Peyer's patch (tissue), 4 donors: ENCODE measurements at regions not wholly inside any gene's neighbourhood (a gene's known extent, or its start where the extent isn't known, plus 50 kb on each side); places are given as distances from the start of the nearest gene placed in this dataset.

Source experiments
- DNase-seq, 3 donors: peaks; one replicate each; pipeline ENCODE4 v3.0.0-alpha.2; 2017 to 2019
- H3K27ac ChIP-seq, 4 donors: fragments of 200-600 bp; sonication (generic); one replicate each; pipeline ENCODE4 v1.5.1; 2016 to 2019
- H3K27me3 ChIP-seq, 2 donors: fragments of 200-600 bp; sonication (generic); one replicate each; pipeline ENCODE4 v1.5.1; 2019
- H3K36me3 ChIP-seq, 3 donors: fragments of 200-600 bp; sonication (generic); one replicate each; pipeline ENCODE4 v1.5.1; 2016 to 2019
- H3K4me1 ChIP-seq, 4 donors: fragments of 200-600 bp; sonication (generic); one replicate each; pipeline ENCODE4 v1.5.1; 2016 to 2019
- H3K4me3 ChIP-seq, 4 donors: fragments of 200-600 bp; sonication (generic); 1 replicate in 3 of 4; 2 replicates in 1 of 4; pipeline ENCODE4 v1.5.1; 2016 to 2019; ENCODE audit warnings: mild to moderate bottlenecking in 1 of 4
- H3K9me3 ChIP-seq, 4 donors: fragments of 200-600 bp; sonication (generic); one replicate each; pipeline ENCODE4 v1.5.1; 2016 to 2019; ENCODE audit warnings: mild to moderate bottlenecking in 1 of 4
- POLR2A ChIP-seq, 2 donors: fragments of 450-650 bp; IDR thresholded peaks; one replicate each; pipeline ENCODE4 v1.5.1; 2017; ENCODE audit warnings: antibody characterized with exemption in 2 of 2, mild to moderate bottlenecking in 2 of 2, moderate library complexity in 2 of 2
- TF ChIP-seq, protein P1 (sequence below), 6 experiments: fragments of 450-650 bp in 4 of 6; fragments of 200-600 bp in 2 of 6; sonication (generic) in 1 of 6; IDR thresholded peaks; one replicate each; pipeline ENCODE4 v1.5.1; 2017 to 2019; ENCODE audit warnings: antibody characterized with exemption in 6 of 6, mild to moderate bottlenecking in 3 of 6, moderate library complexity in 1 of 6

DNA sequence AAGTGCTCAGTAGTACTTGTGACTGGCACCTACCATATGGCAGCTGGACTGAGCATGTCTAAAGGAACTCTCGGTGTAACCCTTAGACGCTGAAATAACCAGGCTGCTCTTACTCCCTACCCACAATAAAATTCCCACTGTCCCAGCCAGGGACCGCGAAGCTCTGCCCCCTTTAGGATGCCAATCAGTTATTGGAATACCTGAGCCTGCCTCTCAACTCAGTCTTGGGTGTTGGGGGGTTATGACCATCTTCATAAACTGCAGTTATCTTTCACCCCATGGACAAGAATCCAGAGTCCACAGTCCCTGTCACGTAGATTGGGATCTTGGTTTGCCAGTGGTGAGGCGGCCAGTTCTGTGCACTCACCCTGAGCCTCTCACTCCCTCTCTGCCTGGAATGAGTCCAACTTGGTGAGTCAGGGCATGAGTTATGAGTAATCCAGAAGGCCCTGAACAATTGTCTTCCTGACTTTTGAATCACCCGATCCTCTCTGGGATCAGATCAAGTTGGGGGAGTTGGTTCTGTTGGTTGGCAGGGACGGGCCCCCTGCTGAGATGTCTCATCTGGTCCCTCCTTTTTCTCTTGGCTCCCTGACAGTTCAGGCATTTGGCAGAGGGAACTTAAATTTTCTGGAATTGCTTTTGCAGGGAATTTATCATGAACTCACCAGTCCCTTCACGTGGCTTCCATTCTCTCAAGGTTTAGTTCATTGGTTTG lies 120.1 kb upstream of the UBE2E1 start:
- H3K36me3 ChIP-seq, result no peaks in the 10 kb centered on the region
- no peak for TF ChIP-seq POLR2A (IDR thresholded peaks at IDR 0.05)
- TF ChIP-seq, protein P1, sequence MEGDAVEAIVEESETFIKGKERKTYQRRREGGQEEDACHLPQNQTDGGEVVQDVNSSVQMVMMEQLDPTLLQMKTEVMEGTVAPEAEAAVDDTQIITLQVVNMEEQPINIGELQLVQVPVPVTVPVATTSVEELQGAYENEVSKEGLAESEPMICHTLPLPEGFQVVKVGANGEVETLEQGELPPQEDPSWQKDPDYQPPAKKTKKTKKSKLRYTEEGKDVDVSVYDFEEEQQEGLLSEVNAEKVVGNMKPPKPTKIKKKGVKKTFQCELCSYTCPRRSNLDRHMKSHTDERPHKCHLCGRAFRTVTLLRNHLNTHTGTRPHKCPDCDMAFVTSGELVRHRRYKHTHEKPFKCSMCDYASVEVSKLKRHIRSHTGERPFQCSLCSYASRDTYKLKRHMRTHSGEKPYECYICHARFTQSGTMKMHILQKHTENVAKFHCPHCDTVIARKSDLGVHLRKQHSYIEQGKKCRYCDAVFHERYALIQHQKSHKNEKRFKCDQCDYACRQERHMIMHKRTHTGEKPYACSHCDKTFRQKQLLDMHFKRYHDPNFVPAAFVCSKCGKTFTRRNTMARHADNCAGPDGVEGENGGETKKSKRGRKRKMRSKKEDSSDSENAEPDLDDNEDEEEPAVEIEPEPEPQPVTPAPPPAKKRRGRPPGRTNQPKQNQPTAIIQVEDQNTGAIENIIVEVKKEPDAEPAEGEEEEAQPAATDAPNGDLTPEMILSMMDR (IDR thresholded peaks at IDR 0.05), result peak in 1 of 6 experiments; percentile 2
- H3K27me3 ChIP-seq, result no peaks in the 10 kb centered on the region
- H3K4me3 ChIP-seq, result no peak overlapping the region
- peak; percentile 24 to 93 (median 75) for DNase-seq
- no peaks in the 10 kb centered on the region for H3K9me3 ChIP-seq
- peak overlapping the region in 1 of 4 donors; percentile 63 for H3K27ac ChIP-seq
- H3K4me1 ChIP-seq, result peaks cover 0 to 16% (median 0%) of the 10 kb centered on the region in 4 donors

DNA sequence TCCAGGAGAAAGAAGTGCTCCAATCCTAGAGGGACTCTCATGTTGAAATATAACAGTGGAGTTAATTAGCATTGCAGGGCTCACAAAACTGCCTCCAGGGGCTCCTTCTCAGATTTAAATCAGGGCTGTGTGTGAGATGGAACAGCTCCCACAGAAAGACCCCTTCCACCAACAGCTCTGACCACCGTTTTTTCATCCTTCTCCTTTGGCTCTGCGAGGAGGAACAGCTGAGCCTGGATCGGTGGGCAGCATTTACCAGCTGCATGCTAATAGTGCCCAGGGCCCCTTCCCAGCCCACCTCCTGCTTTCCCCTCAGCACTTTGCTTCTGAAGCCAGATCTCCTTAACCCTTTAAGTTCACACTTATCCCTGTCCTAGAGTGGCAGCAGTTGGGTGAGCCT lies 119.2 kb upstream of the UBE2E1 start:
- DNase-seq, result no peak
- Histone ChIP-seq H3K4me1 (peaks cover 0 to 16% (median 0%) of the 10 kb centered on the region in 4 donors), H3K36me3 (no peaks in the 10 kb centered on the region), H3K27ac (no peak overlapping the region), H3K27me3 (no peaks in the 10 kb centered on the region), H3K4me3 (no peak overlapping the region), H3K9me3 (no peaks in the 10 kb centered on the region)
- TF ChIP-seq, protein P1 (IDR thresholded peaks at IDR 0.05), result no peak
- no peak for TF ChIP-seq POLR2A (IDR thresholded peaks at IDR 0.05)

DNA sequence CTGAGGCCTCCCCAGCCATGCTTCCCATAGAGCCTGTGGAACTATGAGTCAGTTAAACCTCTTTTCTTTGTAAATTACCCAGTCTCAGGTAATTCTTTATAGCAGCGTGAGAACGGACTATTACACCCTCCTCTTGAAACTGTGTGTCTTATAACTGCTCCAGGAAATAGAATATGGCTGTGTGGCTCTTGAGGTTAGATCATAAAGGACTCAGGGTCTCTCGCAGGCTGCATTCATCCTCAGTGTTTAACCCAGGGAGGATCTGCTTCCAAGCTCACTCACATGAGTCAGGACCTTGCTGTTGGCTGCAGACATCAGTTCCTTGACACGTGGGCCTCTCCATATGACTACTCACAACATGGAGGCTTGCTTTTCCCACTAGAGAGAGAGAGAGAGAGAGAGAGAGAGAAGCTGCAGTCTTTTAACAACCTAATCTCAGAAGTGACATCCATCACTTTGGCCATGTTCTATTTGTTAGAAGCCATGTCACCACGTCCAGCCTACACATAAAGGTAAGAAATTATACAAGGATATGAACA lies 114.3 kb upstream of the UBE2E1 start:
- H3K4me1 ChIP-seq, result peaks cover 0 to 4% (median 0%) of the 10 kb centered on the region in 4 donors
- no peak for DNase-seq
- H3K27ac ChIP-seq, result no peak overlapping the region
- no peaks in the 10 kb centered on the region for H3K9me3 ChIP-seq
- H3K36me3 ChIP-seq, result no peaks in the 10 kb centered on the region
- no peak overlapping the region for H3K4me3 ChIP-seq
- TF ChIP-seq, protein P1 (IDR thresholded peaks at IDR 0.05), result no peak
- TF ChIP-seq POLR2A (IDR thresholded peaks at IDR 0.05), result no peak
- no peaks in the 10 kb centered on the region for H3K27me3 ChIP-seq

DNA sequence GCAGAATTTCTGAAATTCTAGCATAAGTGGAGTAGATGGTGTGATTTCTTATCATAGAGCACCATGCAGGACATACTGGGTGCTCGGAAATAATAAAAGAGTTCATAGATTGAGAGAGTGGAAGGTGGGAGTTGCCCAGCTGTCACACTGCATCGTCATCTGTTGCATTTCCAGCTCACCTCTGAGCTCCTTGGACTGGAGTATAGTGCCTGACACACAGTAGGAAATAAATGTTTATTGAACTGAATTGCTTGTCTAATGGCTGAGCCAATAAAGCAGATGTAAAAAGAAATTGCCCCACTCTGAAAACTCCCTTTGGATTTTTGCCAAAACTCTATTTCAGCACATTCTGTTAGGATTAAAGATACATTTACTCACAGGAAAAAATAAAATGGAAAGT lies 108.9 kb upstream of the UBE2E1 start:
- DNase-seq, result peak in 2 of 3 donors; percentile 62 to 71

DNA sequence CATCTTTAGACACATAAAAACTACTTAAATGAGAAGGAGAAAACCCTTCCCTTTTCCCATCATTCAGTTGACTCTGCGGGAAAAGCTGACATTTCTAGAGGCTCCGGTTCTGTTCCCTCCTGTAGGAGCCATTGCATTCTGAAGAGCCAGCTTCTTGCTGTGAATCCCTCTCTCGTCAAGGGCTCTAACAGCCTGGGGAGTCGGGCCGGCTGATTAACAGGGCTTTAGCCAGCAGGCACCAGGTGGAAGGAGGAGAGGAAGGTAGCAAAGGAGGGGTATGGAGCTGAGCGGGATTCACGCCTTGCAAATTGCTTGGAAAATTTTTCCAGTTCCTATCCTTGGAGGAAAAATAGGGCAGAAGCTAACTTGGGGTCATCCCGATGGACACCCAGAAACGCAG lies 108.3 kb upstream of the UBE2E1 start:
- no peaks in the 10 kb centered on the region for H3K9me3 ChIP-seq
- peaks cover 0 to 7% (median 1%) of the 10 kb centered on the region in 4 donors for H3K4me1 ChIP-seq
- no peaks in the 10 kb centered on the region for H3K27me3 ChIP-seq
- TF ChIP-seq, protein P1 (IDR thresholded peaks at IDR 0.05), result no peak
- TF ChIP-seq POLR2A (IDR thresholded peaks at IDR 0.05), result no peak
- DNase-seq, result no peak
- no peak overlapping the region for H3K4me3 ChIP-seq
- no peak overlapping the region for H3K27ac ChIP-seq
- no peaks in the 10 kb centered on the region for H3K36me3 ChIP-seq

More for the DNA sequence above, 108.9 kb upstream of the UBE2E1 start:
- Histone ChIP-seq H3K36me3 (no peaks in the 10 kb centered on the region), H3K4me1 (peaks cover 0 to 7% (median 1%) of the 10 kb centered on the region in 4 donors), H3K27ac (no peak overlapping the region), H3K9me3 (no peaks in the 10 kb centered on the region), H3K27me3 (no peaks in the 10 kb centered on the region), H3K4me3 (no peak overlapping the region)
- TF ChIP-seq, protein P1 (IDR thresholded peaks at IDR 0.05), result no peak
- TF ChIP-seq POLR2A (IDR thresholded peaks at IDR 0.05), result no peak
